ENCODE measurements at regions not wholly inside any gene's neighbourhood (a gene's known extent, or its start where the extent isn't known, plus 50 kb on each side); places are given as distances from the start of the nearest gene placed in this dataset.
"Not testable (repeated sequence)": the region's sequence is repeated elsewhere in the genome, so short reads cannot be mapped to it uniquely, and the experiment has no call there.

DNA sequence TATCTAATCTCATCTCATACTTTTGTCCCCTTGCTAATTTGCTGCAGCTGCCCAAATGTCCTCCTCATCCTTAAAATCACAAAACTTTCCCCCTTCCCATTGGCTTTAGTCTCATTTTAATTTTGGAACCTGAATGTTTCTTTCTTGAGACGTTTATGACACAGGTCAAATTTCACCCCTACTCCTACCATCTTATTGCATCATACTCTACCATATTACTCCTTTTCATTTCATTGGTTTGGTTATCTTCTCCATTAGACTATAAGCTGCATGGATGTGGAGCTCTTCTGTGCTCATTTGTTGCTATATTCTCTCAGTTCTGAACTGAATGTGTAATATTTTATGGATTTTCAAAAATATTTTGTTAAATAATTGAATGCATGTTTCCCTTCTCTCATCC is 688.6 kb downstream of the CBLN4 start:
- H3K27ac Mint-ChIP-seq (ENCODE audit: unreplicated experiment) = no peak overlapping the region
- H3K4me1 Mint-ChIP-seq (ENCODE audit: low read depth, unreplicated experiment) = no peaks in the 10 kb centered on the region
- H3K27me3 ChIP-seq (replicated peaks; ENCODE audit: control insufficient read depth, insufficient read depth, low read length) = no peaks in the 10 kb centered on the region
- H3K9me3 Mint-ChIP-seq (ENCODE audit: unreplicated experiment) = no peaks in the 10 kb centered on the region
- BruUV-seq (replicated peaks) = no TSS peak
- ChIA-PET POLR2A (interaction anchor here (0.6 kb wide), 1 partner anchor 15 kb away, joined by 3 read pairs; no protein-coding TSS in a partner anchor), CTCF (no interaction called here)
- H3K36me3 ChIP-seq (ENCODE audit: control insufficient read depth, insufficient read depth, low read length) = no peaks in the 10 kb centered on the region
- H3K9me3 ChIP-seq = no peaks in the 10 kb centered on the region; the same call in 1 of the 2 replicates
- intact Hi-C loops (cut with micrococcal nuclease; ENCODE audit: unreplicated experiment) = no loop called here
- no peak for DNase-seq
- H3K36me3 Mint-ChIP-seq (ENCODE audit: insufficient read depth, unreplicated experiment) = no peaks in the 10 kb centered on the region
- no peak overlapping the region for H3K4me3 ChIP-seq (ENCODE audit: low read depth, low read length)
- H3K4me1 ChIP-seq = no peaks in the 10 kb centered on the region
- peaks cover 3% of the 10 kb centered on the region for H3K27me3 Mint-ChIP-seq (ENCODE audit: insufficient read depth, unreplicated experiment)
- no peak overlapping the region for H3K4me3 Mint-ChIP-seq (ENCODE audit: unreplicated experiment)
- TF ChIP-seq, protein P1, sequence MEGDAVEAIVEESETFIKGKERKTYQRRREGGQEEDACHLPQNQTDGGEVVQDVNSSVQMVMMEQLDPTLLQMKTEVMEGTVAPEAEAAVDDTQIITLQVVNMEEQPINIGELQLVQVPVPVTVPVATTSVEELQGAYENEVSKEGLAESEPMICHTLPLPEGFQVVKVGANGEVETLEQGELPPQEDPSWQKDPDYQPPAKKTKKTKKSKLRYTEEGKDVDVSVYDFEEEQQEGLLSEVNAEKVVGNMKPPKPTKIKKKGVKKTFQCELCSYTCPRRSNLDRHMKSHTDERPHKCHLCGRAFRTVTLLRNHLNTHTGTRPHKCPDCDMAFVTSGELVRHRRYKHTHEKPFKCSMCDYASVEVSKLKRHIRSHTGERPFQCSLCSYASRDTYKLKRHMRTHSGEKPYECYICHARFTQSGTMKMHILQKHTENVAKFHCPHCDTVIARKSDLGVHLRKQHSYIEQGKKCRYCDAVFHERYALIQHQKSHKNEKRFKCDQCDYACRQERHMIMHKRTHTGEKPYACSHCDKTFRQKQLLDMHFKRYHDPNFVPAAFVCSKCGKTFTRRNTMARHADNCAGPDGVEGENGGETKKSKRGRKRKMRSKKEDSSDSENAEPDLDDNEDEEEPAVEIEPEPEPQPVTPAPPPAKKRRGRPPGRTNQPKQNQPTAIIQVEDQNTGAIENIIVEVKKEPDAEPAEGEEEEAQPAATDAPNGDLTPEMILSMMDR (IDR thresholded peaks at IDR 0.05; ENCODE audit: insufficient read depth in 1 of 2, low read depth in 1 of 2, low read length in 1 of 2, severe bottlenecking in 1 of 2, unreplicated experiment in 1 of 2) = no peak

- H3K4me1 Mint-ChIP-seq (ENCODE audit: low read depth, unreplicated experiment); H3K36me3 ChIP-seq (ENCODE audit: control insufficient read depth, insufficient read depth, low read length); H3K27me3 ChIP-seq (replicated peaks; ENCODE audit: control insufficient read depth, insufficient read depth, low read length); H3K36me3 Mint-ChIP-seq (ENCODE audit: insufficient read depth, unreplicated experiment); H3K4me3 ChIP-seq (ENCODE audit: low read depth, low read length); BruUV-seq (replicated peaks); H3K9me3 Mint-ChIP-seq (ENCODE audit: unreplicated experiment); CTCF ChIA-PET; H3K27ac Mint-ChIP-seq (ENCODE audit: unreplicated experiment); intact Hi-C loops (cut with micrococcal nuclease; ENCODE audit: unreplicated experiment); H3K27me3 Mint-ChIP-seq (ENCODE audit: insufficient read depth, unreplicated experiment); H3K9me3 ChIP-seq; H3K4me3 Mint-ChIP-seq (ENCODE audit: unreplicated experiment); H3K4me1 ChIP-seq; DNase-seq; POLR2A ChIA-PET: not testable (repeated sequence)
These were observed 694.5 kb downstream of the CBLN4 start for GRCh38 chr20:55310844-55311243.

GRCh38 chr20:55291261-55291660 is 714.1 kb downstream of the CBLN4 start:
- H3K27me3 ChIP-seq (replicated peaks; ENCODE audit: control insufficient read depth, insufficient read depth, low read length) = no peaks in the 10 kb centered on the region
- Mint-ChIP-seq H3K9me3 (ENCODE audit: unreplicated experiment) (no peaks in the 10 kb centered on the region), H3K36me3 (ENCODE audit: insufficient read depth, unreplicated experiment) (no peaks in the 10 kb centered on the region), H3K4me1 (ENCODE audit: low read depth, unreplicated experiment) (no peaks in the 10 kb centered on the region), H3K4me3 (ENCODE audit: unreplicated experiment) (no peak overlapping the region), H3K27ac (ENCODE audit: unreplicated experiment) (no peak overlapping the region), H3K27me3 (ENCODE audit: insufficient read depth, unreplicated experiment) (peaks cover 5% of the 10 kb centered on the region)
- H3K4me3 ChIP-seq (ENCODE audit: low read depth, low read length) = no peak overlapping the region
- no TSS peak for BruUV-seq (replicated peaks)
- no peaks in the 10 kb centered on the region for H3K9me3 ChIP-seq
- POLR2A ChIA-PET = no interaction called here
- intact Hi-C loops (cut with micrococcal nuclease; ENCODE audit: unreplicated experiment) = no loop called here
- no peaks in the 10 kb centered on the region for H3K36me3 ChIP-seq (ENCODE audit: control insufficient read depth, insufficient read depth, low read length)
- TF ChIP-seq, protein P1 (IDR thresholded peaks at IDR 0.05; ENCODE audit: insufficient read depth in 1 of 2, low read depth in 1 of 2, low read length in 1 of 2, severe bottlenecking in 1 of 2, unreplicated experiment in 1 of 2) = no peak
- no peaks in the 10 kb centered on the region for H3K4me1 ChIP-seq
- CTCF ChIA-PET = no interaction called here
- no peak for DNase-seq

- no peaks in the 10 kb centered on the region for H3K36me3 ChIP-seq (ENCODE audit: control insufficient read depth, insufficient read depth, low read length)
- Mint-ChIP-seq H3K27me3 (ENCODE audit: insufficient read depth, unreplicated experiment) (peaks cover 3% of the 10 kb centered on the region), H3K4me3 (ENCODE audit: unreplicated experiment) (no peak overlapping the region), H3K4me1 (ENCODE audit: low read depth, unreplicated experiment) (no peaks in the 10 kb centered on the region), H3K36me3 (ENCODE audit: insufficient read depth, unreplicated experiment) (no peaks in the 10 kb centered on the region), H3K9me3 (ENCODE audit: unreplicated experiment) (no peaks in the 10 kb centered on the region), H3K27ac (ENCODE audit: unreplicated experiment) (no peak overlapping the region)
- no peak for DNase-seq
- ChIA-PET CTCF (no interaction called here), POLR2A (no interaction called here)
- peaks cover 4% of the 10 kb centered on the region; the same call in 1 of the 2 replicates for H3K9me3 ChIP-seq
- H3K27me3 ChIP-seq (replicated peaks; ENCODE audit: control insufficient read depth, insufficient read depth, low read length) = no peaks in the 10 kb centered on the region
- H3K4me1 ChIP-seq = no peaks in the 10 kb centered on the region
- H3K4me3 ChIP-seq (ENCODE audit: low read depth, low read length) = no peak overlapping the region
- intact Hi-C loops (cut with micrococcal nuclease; ENCODE audit: unreplicated experiment) = no loop called here
- TF ChIP-seq, protein P1 (IDR thresholded peaks at IDR 0.05; ENCODE audit: insufficient read depth in 1 of 2, low read depth in 1 of 2, low read length in 1 of 2, severe bottlenecking in 1 of 2, unreplicated experiment in 1 of 2) = no peak
- no TSS peak for BruUV-seq (replicated peaks)
These were observed 721.4 kb downstream of the CBLN4 start for GRCh38 chr20:55283889-55284288.

Data from Caco-2 (cell line).